Stimulated activated naive CD8-positive, alpha-beta T cell treated with anti-CD3 and anti-CD28 coated beads, Interleukin-15, Interleukin-2, amounts not matched to agents 100 ng/mL and 50 ng/mL, for 24 hours (primary cell): ENCODE measurements at regions not wholly inside any gene's neighbourhood (a gene's known extent, or its start where the extent isn't known, plus 50 kb on each side); places are given as distances from the start of the nearest gene placed in this dataset.
"Not testable (repeated sequence)": the region's sequence is repeated elsewhere in the genome, so short reads cannot be mapped to it uniquely, and the experiment has no call there.

ENCODE experiments used
- H3K27ac Mint-ChIP-seq: one replicate; pipeline ENCODE4 v1.8.0; 2021; ENCODE audit warnings: mild to moderate bottlenecking, mixed read lengths
- H3K27me3 Mint-ChIP-seq: one replicate; pipeline ENCODE4 v1.8.0; 2021; ENCODE audit warnings: mixed read lengths
- H3K36me3 Mint-ChIP-seq: one replicate; pipeline ENCODE4 v1.8.0; 2021; ENCODE audit warnings: low read depth, mixed read lengths
- H3K4me1 Mint-ChIP-seq: one replicate; pipeline ENCODE4 v1.8.0; 2021; ENCODE audit warnings: low read depth, mixed read lengths
- H3K4me3 Mint-ChIP-seq: one replicate; pipeline ENCODE4 v1.8.0; 2021; ENCODE audit warnings: mild to moderate bottlenecking, mixed read lengths
- H3K9me3 Mint-ChIP-seq: one replicate; pipeline ENCODE4 v1.8.0; 2021; ENCODE audit warnings: mixed read lengths

GRCh38 chr4:33881176-33881575 is 2363.1 kb downstream of the ARAP2 start:
- Mint-ChIP-seq H3K4me3 (no peak overlapping the region), H3K36me3 (no peaks in the 10 kb centered on the region), H3K27ac (no peak overlapping the region), H3K4me1 (no peaks in the 10 kb centered on the region), H3K9me3 (peaks cover 7% of the 10 kb centered on the region), H3K27me3 (no peaks in the 10 kb centered on the region)

- Mint-ChIP-seq H3K4me1 (no peaks in the 10 kb centered on the region), H3K4me3 (no peak overlapping the region), H3K27me3 (no peaks in the 10 kb centered on the region), H3K36me3 (no peaks in the 10 kb centered on the region), H3K27ac (no peak overlapping the region), H3K9me3 (peaks cover 7% of the 10 kb centered on the region)
Observed at GRCh38 chr4:33882246-33882990, 2361.9 kb downstream of the ARAP2 start.

- Mint-ChIP-seq H3K9me3 (peaks cover 14% of the 10 kb centered on the region), H3K27ac (no peak overlapping the region), H3K4me3 (no peak overlapping the region), H3K36me3 (no peaks in the 10 kb centered on the region), H3K27me3 (no peaks in the 10 kb centered on the region), H3K4me1 (no peaks in the 10 kb centered on the region)
Observed at GRCh38 chr4:33883111-33883510, 2361.2 kb downstream of the ARAP2 start.

GRCh38 chr4:33886356-33886755 is 2358.0 kb downstream of the ARAP2 start:
- Mint-ChIP-seq H3K36me3 (no peaks in the 10 kb centered on the region), H3K4me1 (no peaks in the 10 kb centered on the region), H3K9me3 (peaks cover 11% of the 10 kb centered on the region), H3K27ac (no peak overlapping the region), H3K27me3 (no peaks in the 10 kb centered on the region), H3K4me3 (no peak overlapping the region)

- H3K4me1 Mint-ChIP-seq = no peaks in the 10 kb centered on the region
- peaks cover 16% of the 10 kb centered on the region for H3K9me3 Mint-ChIP-seq
- no peaks in the 10 kb centered on the region for H3K27me3 Mint-ChIP-seq
- H3K4me3 Mint-ChIP-seq = no peak overlapping the region
- no peaks in the 10 kb centered on the region for H3K36me3 Mint-ChIP-seq
- H3K27ac Mint-ChIP-seq = no peak overlapping the region
Observed at GRCh38 chr4:33890841-33891240, 2353.5 kb downstream of the ARAP2 start.

- no peaks in the 10 kb centered on the region for H3K36me3 Mint-ChIP-seq
- H3K4me1 Mint-ChIP-seq = no peaks in the 10 kb centered on the region
- no peaks in the 10 kb centered on the region for H3K27me3 Mint-ChIP-seq
- no peak overlapping the region for H3K27ac Mint-ChIP-seq
- no peak overlapping the region for H3K4me3 Mint-ChIP-seq
- peaks cover 2% of the 10 kb centered on the region for H3K9me3 Mint-ChIP-seq
Observed at GRCh38 chr4:33911959-33912358, 2332.4 kb downstream of the ARAP2 start.

GRCh38 chr4:33914386-33914785 is 2329.9 kb downstream of the ARAP2 start:
- peaks cover 5% of the 10 kb centered on the region for H3K9me3 Mint-ChIP-seq
- no peaks in the 10 kb centered on the region for H3K36me3 Mint-ChIP-seq
- H3K4me3 Mint-ChIP-seq = no peak overlapping the region
- no peaks in the 10 kb centered on the region for H3K4me1 Mint-ChIP-seq
- H3K27me3 Mint-ChIP-seq = no peaks in the 10 kb centered on the region
- H3K27ac Mint-ChIP-seq = no peak overlapping the region

- Mint-ChIP-seq H3K27me3 (no peaks in the 10 kb centered on the region), H3K27ac (no peak overlapping the region), H3K4me3 (no peak overlapping the region), H3K9me3 (peaks cover 10% of the 10 kb centered on the region), H3K4me1 (no peaks in the 10 kb centered on the region), H3K36me3 (no peaks in the 10 kb centered on the region)
Observed at GRCh38 chr4:33923469-33923868, 2320.8 kb downstream of the ARAP2 start.

- H3K27ac Mint-ChIP-seq = no peak overlapping the region
- no peaks in the 10 kb centered on the region for H3K4me1 Mint-ChIP-seq
- H3K27me3 Mint-ChIP-seq = no peaks in the 10 kb centered on the region
- H3K9me3 Mint-ChIP-seq = peaks cover 10% of the 10 kb centered on the region
- H3K36me3 Mint-ChIP-seq = no peaks in the 10 kb centered on the region
- H3K4me3 Mint-ChIP-seq = no peak overlapping the region
Observed at GRCh38 chr4:33924239-33924638, 2320.1 kb downstream of the ARAP2 start.

- no peaks in the 10 kb centered on the region for H3K4me1 Mint-ChIP-seq
- H3K36me3 Mint-ChIP-seq = no peaks in the 10 kb centered on the region
- no peaks in the 10 kb centered on the region for H3K27me3 Mint-ChIP-seq
- no peak overlapping the region for H3K27ac Mint-ChIP-seq
- H3K4me3 Mint-ChIP-seq = no peak overlapping the region
- H3K9me3 Mint-ChIP-seq = peaks cover 10% of the 10 kb centered on the region
Observed at GRCh38 chr4:33924811-33925210, 2319.5 kb downstream of the ARAP2 start.

GRCh38 chr4:33930497-33930896 is 2313.8 kb downstream of the ARAP2 start:
- Mint-ChIP-seq H3K36me3 (no peaks in the 10 kb centered on the region), H3K4me1 (no peaks in the 10 kb centered on the region), H3K27ac (no peak overlapping the region), H3K27me3 (no peaks in the 10 kb centered on the region), H3K4me3 (no peak overlapping the region), H3K9me3 (peaks cover 10% of the 10 kb centered on the region)

GRCh38 chr4:33931026-33931425 is 2313.3 kb downstream of the ARAP2 start:
- H3K9me3 Mint-ChIP-seq = peaks cover 10% of the 10 kb centered on the region

GRCh38 chr4:33940281-33940680 is 2304.0 kb downstream of the ARAP2 start:
- no peak overlapping the region for H3K4me3 Mint-ChIP-seq
- H3K9me3 Mint-ChIP-seq = peaks cover 4% of the 10 kb centered on the region
- no peaks in the 10 kb centered on the region for H3K27me3 Mint-ChIP-seq
- H3K27ac Mint-ChIP-seq = no peak overlapping the region
- no peaks in the 10 kb centered on the region for H3K4me1 Mint-ChIP-seq
- H3K36me3 Mint-ChIP-seq = no peaks in the 10 kb centered on the region

More at GRCh38 chr4:33931026-33931425, 2313.3 kb downstream of the ARAP2 start:
- H3K27me3 Mint-ChIP-seq = no peaks in the 10 kb centered on the region
- no peaks in the 10 kb centered on the region for H3K36me3 Mint-ChIP-seq
- no peaks in the 10 kb centered on the region for H3K4me1 Mint-ChIP-seq
- H3K27ac Mint-ChIP-seq = no peak overlapping the region
- H3K4me3 Mint-ChIP-seq = no peak overlapping the region

- Mint-ChIP-seq H3K4me3 (no peak overlapping the region), H3K9me3 (peaks cover 4% of the 10 kb centered on the region), H3K4me1 (no peaks in the 10 kb centered on the region), H3K27ac (no peak overlapping the region), H3K27me3 (no peaks in the 10 kb centered on the region), H3K36me3 (no peaks in the 10 kb centered on the region)
Observed at GRCh38 chr4:33941854-33942253, 2302.5 kb downstream of the ARAP2 start.

- Mint-ChIP-seq H3K4me1 (no peaks in the 10 kb centered on the region), H3K9me3 (no peaks in the 10 kb centered on the region), H3K36me3 (no peaks in the 10 kb centered on the region), H3K27ac (no peak overlapping the region), H3K27me3 (no peaks in the 10 kb centered on the region), H3K4me3 (no peak overlapping the region)
Observed at GRCh38 chr4:33948921-33949320, 2295.4 kb downstream of the ARAP2 start.

- not testable (repeated sequence) for H3K4me1 Mint-ChIP-seq
Observed at GRCh38 chr4:33953848-33954247, 2290.5 kb downstream of the ARAP2 start.

More at GRCh38 chr4:33953848-33954247, 2290.5 kb downstream of the ARAP2 start:
- not testable (repeated sequence) for H3K27ac Mint-ChIP-seq, H3K36me3 Mint-ChIP-seq, H3K27me3 Mint-ChIP-seq, H3K4me3 Mint-ChIP-seq
- peaks cover 13% of the 10 kb centered on the region for H3K9me3 Mint-ChIP-seq
